Breast epithelium (tissue), 3 donors: ENCODE measurements at regions not wholly inside any gene's neighbourhood (a gene's known extent, or its start where the extent isn't known, plus 50 kb on each side); places are given as distances from the start of the nearest gene placed in this dataset.

Experiments
- CTCF ChIP-seq, 3 donors: fragments of 450-650 bp; IDR thresholded peaks; one replicate each; pipeline ENCODE4 v1.5.1; 2016 to 2017; ENCODE audit warnings: antibody characterized with exemption in 3 of 3, mild to moderate bottlenecking in 3 of 3, moderate library complexity in 3 of 3
- POLR2A ChIP-seq: fragments of 450-650 bp; IDR thresholded peaks from one replicate; pipeline ENCODE4 v1.6.1; 2016; ENCODE audit warnings: antibody characterized with exemption, mild to moderate bottlenecking, moderate library complexity

GRCh38 chr12:67501362-67501761, 147.2 kb upstream of the DYRK2 start:
- TF ChIP-seq CTCF (IDR thresholded peaks at IDR 0.05) (no peak), POLR2A (no peak)
